GM23248 (cell line): ENCODE measurements at regions not wholly inside any gene's neighbourhood (a gene's known extent, or its start where the extent isn't known, plus 50 kb on each side); places are given as distances from the start of the nearest gene placed in this dataset.

Experiments used
- EZH2 ChIP-seq: fragments of 200-600 bp; sonication (generic); IDR thresholded peaks from 2 replicates; pipeline ENCODE4 v1.6.1; 2018; ENCODE audit warnings: antibody characterized with exemption, mild to moderate bottlenecking; ENCODE audit not compliant: insufficient read depth, poor library complexity, severe bottlenecking
- EZH2phosphoT487 ChIP-seq: fragments of 200-600 bp; sonication (generic); IDR thresholded peaks from 2 replicates; pipeline ENCODE4 v1.6.1; 2018; ENCODE audit warnings: antibody characterized with exemption, moderate library complexity, mild to moderate bottlenecking, low read depth; ENCODE audit not compliant: insufficient read depth

DNA sequence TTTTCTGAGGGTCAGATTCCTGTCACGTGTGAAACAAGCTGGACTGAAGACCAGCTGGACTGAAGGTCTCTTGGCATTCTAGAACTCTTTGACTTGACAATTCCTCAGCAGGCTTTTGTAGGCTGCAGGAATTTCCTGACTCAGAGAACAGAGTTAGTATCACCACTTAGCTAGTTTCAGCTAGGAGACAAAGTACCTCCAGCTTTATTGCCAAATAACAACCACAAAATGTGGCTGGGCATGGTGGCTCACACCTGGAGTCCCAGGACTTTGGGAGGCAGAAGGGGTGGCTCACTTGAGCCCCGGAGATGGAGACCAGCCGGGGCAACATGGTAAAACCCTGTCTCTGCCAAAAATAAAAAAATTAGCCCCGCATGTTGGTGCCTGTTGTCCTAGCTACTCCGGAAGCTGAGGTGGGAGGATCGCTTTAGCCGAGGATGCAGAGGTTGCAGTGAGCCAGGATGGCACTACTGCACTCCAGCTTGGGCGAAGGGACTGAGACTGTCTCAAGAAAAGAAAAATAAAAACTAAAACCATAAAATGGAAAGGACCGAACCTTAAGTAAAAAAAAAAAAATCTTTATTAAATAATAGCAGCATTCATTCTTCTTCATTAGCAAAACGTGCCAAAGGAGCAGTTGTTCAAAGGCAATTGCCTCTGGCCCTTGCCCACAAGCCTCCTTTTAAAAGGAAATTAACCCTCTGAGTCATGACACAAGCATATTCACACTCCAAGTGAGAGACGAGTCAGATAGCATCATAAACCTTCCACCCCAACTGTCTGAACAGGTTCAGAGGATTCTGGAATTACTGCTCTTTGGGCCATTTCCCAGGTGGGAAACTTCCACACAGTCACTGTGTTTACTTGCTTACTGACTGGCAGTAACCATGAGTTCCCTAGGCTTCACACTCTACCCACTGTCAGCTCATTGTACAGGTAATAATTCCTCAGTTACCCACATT lies 88.9 kb downstream of the MYL12B start:
- TF ChIP-seq EZH2 (no peak), EZH2phosphoT487 (no peak)
